ENCODE measurements at regions not wholly inside any gene's neighbourhood (a gene's known extent, or its start where the extent isn't known, plus 50 kb on each side); places are given as distances from the start of the nearest gene placed in this dataset.

GRCh38 chr15:81534124-81534523 lies 160.1 kb upstream of the TMC3 start:
- Histone ChIP-seq H3K4me3 (no peak overlapping the region), H3K4me1 (ENCODE audit: insufficient read depth) (peaks cover 32% of the 10 kb centered on the region), H4K20me1 (replicated peaks; ENCODE audit: insufficient read depth) (no peaks in the 10 kb centered on the region), H3K4me2 (no peak overlapping the region), H3K27me3 (ENCODE audit: insufficient read depth) (no peaks in the 10 kb centered on the region), H3F3A (replicated peaks; ENCODE audit: low read depth) (no peaks in the 10 kb centered on the region), H3K27ac (ENCODE audit: low read depth) (no peak overlapping the region), H3K36me3 (ENCODE audit: insufficient read depth) (no peaks in the 10 kb centered on the region), H2AFZ (no peak overlapping the region), H3K9me2 (ENCODE audit: insufficient read depth) (no peaks in the 10 kb centered on the region), H3K79me2 (replicated peaks; ENCODE audit: insufficient read depth) (no peaks in the 10 kb centered on the region)
- Mint-ChIP-seq H3K9me3 (no peaks in the 10 kb centered on the region), H3K4me3 (no peak overlapping the region), H3K36me3 (ENCODE audit: low read depth) (no peaks in the 10 kb centered on the region), H3K27me3 (ENCODE audit: insufficient read depth, low read depth, poor library complexity) (peaks cover 4% of the 10 kb centered on the region), H3K27ac (no peak overlapping the region), H3K4me1 (peaks cover 34% of the 10 kb centered on the region)
- ATAC-seq, result no peak
- TF ChIP-seq CREB1 (CRISPR knock-in tag; IDR thresholded peaks at IDR 0.05; ENCODE audit: low read depth) (no peak), ZNF331 (CRISPR knock-in tag; IDR thresholded peaks at IDR 0.05; ENCODE audit: low read depth) (no peak), STAT1 (IDR thresholded peaks at IDR 0.05; ENCODE audit: unreplicated experiment) (no peak), NANOG (IDR thresholded peaks at IDR 0.05; ENCODE audit: borderline replicate concordance) (no peak), ZNF462 (CRISPR knock-in tag; IDR thresholded peaks at IDR 0.05) (no peak), EZH2 (IDR thresholded peaks at IDR 0.05; ENCODE audit: low read depth, unreplicated experiment) (no peak), POLR2AphosphoS5 (IDR thresholded peaks at IDR 0.05; ENCODE audit: low read depth) (no peak), ZNF114 (CRISPR knock-in tag; IDR thresholded peaks at IDR 0.05) (no peak), JUNB (IDR thresholded peaks at IDR 0.05; ENCODE audit: unreplicated experiment) (no peak), REST (IDR thresholded peaks at IDR 0.05; ENCODE audit: unreplicated experiment) (no peak), EZH2phosphoT487 (IDR thresholded peaks at IDR 0.05; ENCODE audit: unreplicated experiment) (no peak), ETS1 (IDR thresholded peaks at IDR 0.05) (no peak), CTCF (conservative IDR thresholded peaks at IDR 0.05; ENCODE audit: low read depth in 2 of 2) (no peak)
- no peak for DNase-seq (ENCODE audit: low spot score)

Data from GM23338 (cell line).